Stomach (tissue), 4 donors: ENCODE measurements at regions not wholly inside any gene's neighbourhood (a gene's known extent, or its start where the extent isn't known, plus 50 kb on each side); places are given as distances from the start of the nearest gene placed in this dataset.

Source experiments
- EP300 ChIP-seq: sonication (generic); formaldehyde crosslinking; IDR thresholded peaks from one replicate; pipeline ENCODE4 v1.6.1; 2017; ENCODE audit warnings: antibody characterized with exemption
- POLR2A ChIP-seq, 4 donors: fragments of 450-650 bp; IDR thresholded peaks; one replicate each; pipeline ENCODE4 v1.6.1; 2016; ENCODE audit warnings: antibody characterized with exemption in 4 of 4, control low read depth in 2 of 4, mild to moderate bottlenecking in 1 of 4, moderate library complexity in 1 of 4
- POLR2AphosphoS5 ChIP-seq, 3 donors: sonication (generic); formaldehyde crosslinking; IDR thresholded peaks; one replicate each; pipeline ENCODE4 v1.6.1; 2016; ENCODE audit warnings: antibody characterized with exemption in 3 of 3
- TF ChIP-seq, protein P1 (sequence below), 7 experiments: fragments of 450-650 bp in 4 of 7; fragments of 200-600 bp in 3 of 7; sonication (generic) in 3 of 7; IDR thresholded peaks; one replicate each; pipeline ENCODE4 v1.5.1; 2016 to 2019; ENCODE audit warnings: antibody characterized with exemption in 7 of 7, control low read depth in 2 of 7, mild to moderate bottlenecking in 1 of 7

DNA sequence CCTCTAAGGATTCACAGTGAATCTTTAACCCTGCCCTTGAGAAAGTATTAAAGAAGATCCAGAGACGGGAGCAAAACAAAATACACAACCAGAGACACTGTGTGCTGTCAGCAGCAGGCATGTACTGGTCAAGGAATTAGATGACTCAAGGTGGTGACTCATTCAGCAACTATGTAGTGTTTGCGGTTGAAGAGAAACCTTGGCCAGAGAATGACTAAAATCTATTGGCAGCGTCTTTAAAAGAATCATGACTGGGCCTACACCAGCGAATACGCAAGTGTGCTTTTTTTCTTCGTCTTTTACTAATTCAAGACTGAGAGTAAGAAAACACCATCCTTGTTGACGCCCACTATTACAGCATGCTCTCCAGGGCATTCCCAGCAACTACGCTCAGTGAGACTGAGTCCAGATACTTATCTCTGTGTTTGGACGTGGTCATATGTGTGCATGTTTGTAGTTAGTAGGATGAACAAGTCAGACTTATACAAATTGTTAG, 72.4 kb upstream of the BACH2 start:
- TF ChIP-seq, protein P1, sequence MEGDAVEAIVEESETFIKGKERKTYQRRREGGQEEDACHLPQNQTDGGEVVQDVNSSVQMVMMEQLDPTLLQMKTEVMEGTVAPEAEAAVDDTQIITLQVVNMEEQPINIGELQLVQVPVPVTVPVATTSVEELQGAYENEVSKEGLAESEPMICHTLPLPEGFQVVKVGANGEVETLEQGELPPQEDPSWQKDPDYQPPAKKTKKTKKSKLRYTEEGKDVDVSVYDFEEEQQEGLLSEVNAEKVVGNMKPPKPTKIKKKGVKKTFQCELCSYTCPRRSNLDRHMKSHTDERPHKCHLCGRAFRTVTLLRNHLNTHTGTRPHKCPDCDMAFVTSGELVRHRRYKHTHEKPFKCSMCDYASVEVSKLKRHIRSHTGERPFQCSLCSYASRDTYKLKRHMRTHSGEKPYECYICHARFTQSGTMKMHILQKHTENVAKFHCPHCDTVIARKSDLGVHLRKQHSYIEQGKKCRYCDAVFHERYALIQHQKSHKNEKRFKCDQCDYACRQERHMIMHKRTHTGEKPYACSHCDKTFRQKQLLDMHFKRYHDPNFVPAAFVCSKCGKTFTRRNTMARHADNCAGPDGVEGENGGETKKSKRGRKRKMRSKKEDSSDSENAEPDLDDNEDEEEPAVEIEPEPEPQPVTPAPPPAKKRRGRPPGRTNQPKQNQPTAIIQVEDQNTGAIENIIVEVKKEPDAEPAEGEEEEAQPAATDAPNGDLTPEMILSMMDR (IDR thresholded peaks at IDR 0.05), result no peak
- no peak for TF ChIP-seq POLR2A (IDR thresholded peaks at IDR 0.05)
- TF ChIP-seq EP300, result no peak
- TF ChIP-seq POLR2AphosphoS5 (IDR thresholded peaks at IDR 0.05), result peak; percentile 49 to 90 (median 61)
